ENCODE measurements at regions not wholly inside any gene's neighbourhood (a gene's known extent, or its start where the extent isn't known, plus 50 kb on each side); places are given as distances from the start of the nearest gene placed in this dataset.

DNA sequence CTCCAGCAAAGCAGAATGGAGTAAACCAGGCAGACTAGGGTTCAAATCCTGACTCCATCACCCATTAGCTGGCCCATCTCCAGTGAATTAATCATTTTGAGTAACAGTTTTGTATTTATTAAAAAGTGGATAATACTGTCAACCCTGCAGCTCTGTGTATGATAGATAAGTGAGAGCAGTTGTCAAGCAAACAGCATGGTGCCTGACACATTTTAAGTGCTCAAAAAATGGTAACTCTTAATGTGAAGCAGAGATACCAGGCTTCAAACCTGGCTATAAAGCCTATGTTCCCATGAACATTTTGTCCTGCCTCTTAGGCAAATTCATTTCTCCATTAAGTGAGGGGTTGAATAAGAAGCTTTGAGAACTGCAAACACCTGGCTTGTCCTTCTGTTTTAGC is 409.6 kb downstream of the TBC1D4 start:
- POLR2A ChIA-PET = no interaction called here
- H3K4me1 Mint-ChIP-seq = no peaks in the 10 kb centered on the region

DNA sequence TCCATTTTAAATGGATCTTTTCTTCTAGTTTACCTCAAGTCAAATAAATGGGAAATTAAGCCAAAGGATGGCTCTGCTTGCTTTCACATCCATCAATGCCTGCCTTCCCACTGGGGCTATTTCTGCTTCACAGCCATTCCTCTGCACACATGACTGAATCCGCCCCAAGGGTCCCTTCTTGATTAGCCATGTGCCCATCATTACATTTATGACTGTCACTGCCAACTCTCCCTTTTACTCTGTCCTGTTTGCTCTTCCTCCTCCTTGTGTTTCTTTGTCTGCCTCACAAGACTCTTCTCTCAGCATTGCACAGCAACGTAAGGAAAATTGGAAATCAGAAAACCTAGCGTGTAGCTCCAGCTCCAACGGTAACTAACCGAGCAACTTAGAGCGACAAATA is 410.2 kb downstream of the TBC1D4 start:
- CTCF ChIA-PET = interaction anchor here (0.6 kb wide), 1 partner anchor 114 kb away, joined by 3 read pairs; no protein-coding TSS in a partner anchor
- Mint-ChIP-seq H3K4me3 (no peak overlapping the region), H3K27ac (no peak overlapping the region), H3K36me3 (ENCODE audit: low read depth) (no peaks in the 10 kb centered on the region), H3K27me3 (peaks cover 5% of the 10 kb centered on the region), H3K9me3 (ENCODE audit: low read depth) (no peaks in the 10 kb centered on the region), H3K4me1 (no peaks in the 10 kb centered on the region)
- ATAC-seq (no peak), DNase-seq (no peak)
- POLR2A ChIA-PET = no interaction called here
- intact Hi-C loops (cut with DNase I, micrococcal nuclease) = no loop called here

More for the DNA sequence above, 409.6 kb downstream of the TBC1D4 start:
- H3K36me3 Mint-ChIP-seq (ENCODE audit: low read depth) = no peaks in the 10 kb centered on the region
- peaks cover 5% of the 10 kb centered on the region for H3K27me3 Mint-ChIP-seq
- DNase-seq (no peak), ATAC-seq (no peak)
- no peak overlapping the region for H3K4me3 Mint-ChIP-seq
- intact Hi-C loops (cut with DNase I, micrococcal nuclease) = no loop called here
- H3K9me3 Mint-ChIP-seq (ENCODE audit: low read depth) = no peaks in the 10 kb centered on the region
- no peak overlapping the region for H3K27ac Mint-ChIP-seq
- CTCF ChIA-PET = no interaction called here

DNA sequence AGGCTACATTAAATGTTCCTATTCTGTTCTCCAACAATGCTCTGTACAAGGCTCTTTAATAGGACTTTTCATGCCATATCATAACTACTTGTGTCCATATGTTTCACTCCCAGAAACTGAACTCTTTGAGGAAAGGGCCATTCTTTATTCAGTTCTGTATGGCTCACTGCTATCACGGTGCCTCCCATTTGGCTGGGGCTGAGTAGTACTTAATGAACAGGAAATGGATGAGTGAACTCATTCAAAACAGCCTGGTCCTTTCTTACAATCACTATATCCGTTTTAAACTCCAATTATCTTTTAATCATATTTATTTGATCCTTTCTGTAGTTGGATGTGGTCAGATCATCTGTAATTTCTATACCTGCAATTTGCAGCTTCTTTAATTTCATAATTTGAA is 410.6 kb downstream of the TBC1D4 start:
- CTCF ChIA-PET = interaction anchor here (0.6 kb wide), 1 partner anchor 114 kb away, joined by 3 read pairs; no protein-coding TSS in a partner anchor

DNA sequence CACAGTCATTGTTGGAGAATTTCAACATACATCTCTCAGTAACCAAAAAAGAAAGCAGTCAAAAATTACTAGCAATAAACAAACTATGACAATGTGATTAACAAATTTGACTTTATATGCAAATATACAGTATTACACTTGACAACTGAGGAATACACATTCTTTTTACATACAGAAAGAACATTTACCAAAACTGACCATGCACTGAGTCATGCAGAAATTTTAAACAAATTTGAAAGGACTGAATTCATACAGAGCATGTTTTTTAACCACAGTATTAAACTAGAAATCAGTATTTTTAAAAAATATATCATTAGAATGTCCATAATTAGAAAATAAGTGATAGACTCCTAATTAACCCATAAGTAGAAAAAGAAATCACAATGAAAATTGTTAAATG is 420.1 kb downstream of the TBC1D4 start:
- no peak for ATAC-seq
- no peaks in the 10 kb centered on the region for H3K4me1 Mint-ChIP-seq
- intact Hi-C loops (cut with DNase I, micrococcal nuclease) = loop anchor here in 1 of 2 experiments (2.0 kb wide), 1 partner anchor 21 kb away; no protein-coding TSS in a partner anchor
- no peak for DNase-seq
- no peaks in the 10 kb centered on the region for H3K36me3 Mint-ChIP-seq (ENCODE audit: low read depth)
- ChIA-PET CTCF (no interaction called here), POLR2A (no interaction called here)
- H3K9me3 Mint-ChIP-seq (ENCODE audit: low read depth) = peaks cover 2% of the 10 kb centered on the region
- H3K27me3 Mint-ChIP-seq = no peaks in the 10 kb centered on the region
- no peak overlapping the region for H3K27ac Mint-ChIP-seq
- H3K4me3 Mint-ChIP-seq = no peak overlapping the region

More for the DNA sequence above, 410.6 kb downstream of the TBC1D4 start:
- Mint-ChIP-seq H3K9me3 (ENCODE audit: low read depth) (no peaks in the 10 kb centered on the region), H3K27ac (no peak overlapping the region), H3K36me3 (ENCODE audit: low read depth) (no peaks in the 10 kb centered on the region), H3K4me3 (no peak overlapping the region), H3K27me3 (peaks cover 5% of the 10 kb centered on the region), H3K4me1 (no peaks in the 10 kb centered on the region)
- ATAC-seq (no peak), DNase-seq (no peak)
- intact Hi-C loops (cut with DNase I, micrococcal nuclease) = no loop called here
- POLR2A ChIA-PET = no interaction called here

DNA sequence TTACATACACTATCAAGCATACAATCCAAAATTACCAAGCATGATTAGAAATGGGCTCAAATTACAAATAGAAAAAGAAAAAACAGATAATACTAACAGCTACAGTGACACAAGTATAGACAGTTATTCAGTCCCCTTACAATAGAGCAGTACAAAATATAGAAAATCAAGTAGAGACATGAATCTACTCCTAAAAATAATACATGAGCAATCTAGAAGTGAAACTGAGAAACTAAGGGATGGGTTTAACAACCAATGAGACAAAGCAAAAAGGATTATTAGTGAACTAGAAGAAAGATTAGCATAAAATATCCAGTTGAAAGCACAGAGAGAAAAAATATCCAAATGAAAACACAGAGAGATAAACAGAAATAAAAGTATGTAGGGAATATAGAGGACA is 426.7 kb downstream of the TBC1D4 start:
- intact Hi-C loops (cut with DNase I, micrococcal nuclease) = no loop called here
- CTCF ChIA-PET = interaction anchor here (1.3 to 1.7 kb wide), 2 partner anchors 36 to 164 kb away, joined by 3 to 4 read pairs; no protein-coding TSS in a partner anchor
- POLR2A ChIA-PET = no interaction called here
- Mint-ChIP-seq H3K4me3 (no peak overlapping the region), H3K4me1 (no peaks in the 10 kb centered on the region), H3K9me3 (ENCODE audit: low read depth) (no peaks in the 10 kb centered on the region), H3K27ac (no peak overlapping the region), H3K27me3 (peaks cover 12% of the 10 kb centered on the region), H3K36me3 (ENCODE audit: low read depth) (no peaks in the 10 kb centered on the region)
- ATAC-seq = no peak
- no peak for DNase-seq

DNA sequence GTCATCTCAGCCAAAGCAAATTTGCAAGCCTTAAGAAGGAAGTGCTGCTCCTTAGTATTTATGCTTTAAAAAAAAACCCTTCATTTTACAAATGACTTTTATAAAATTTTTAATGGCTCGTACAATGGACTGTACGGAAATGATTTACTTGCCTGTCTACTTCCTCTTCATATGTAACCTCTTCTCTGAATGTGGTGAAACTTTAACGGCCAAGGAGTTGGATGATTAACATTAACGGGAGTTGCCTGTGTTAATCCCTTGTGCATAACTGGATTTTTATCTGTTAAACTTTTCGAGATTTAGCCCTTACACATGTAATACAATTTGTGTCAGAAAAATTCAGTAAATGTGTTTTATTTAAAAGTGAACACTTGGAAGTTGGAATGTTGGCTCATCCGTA is 429.4 kb downstream of the TBC1D4 start:
- Mint-ChIP-seq H3K27me3 (peaks cover 12% of the 10 kb centered on the region), H3K36me3 (ENCODE audit: low read depth) (no peaks in the 10 kb centered on the region), H3K9me3 (ENCODE audit: low read depth) (no peaks in the 10 kb centered on the region), H3K4me3 (no peak overlapping the region), H3K27ac (no peak overlapping the region), H3K4me1 (no peaks in the 10 kb centered on the region)
- POLR2A ChIA-PET = no interaction called here
- CTCF ChIA-PET = no interaction called here
- DNase-seq (no peak), ATAC-seq (no peak)
- intact Hi-C loops (cut with DNase I, micrococcal nuclease) = no loop called here

DNA sequence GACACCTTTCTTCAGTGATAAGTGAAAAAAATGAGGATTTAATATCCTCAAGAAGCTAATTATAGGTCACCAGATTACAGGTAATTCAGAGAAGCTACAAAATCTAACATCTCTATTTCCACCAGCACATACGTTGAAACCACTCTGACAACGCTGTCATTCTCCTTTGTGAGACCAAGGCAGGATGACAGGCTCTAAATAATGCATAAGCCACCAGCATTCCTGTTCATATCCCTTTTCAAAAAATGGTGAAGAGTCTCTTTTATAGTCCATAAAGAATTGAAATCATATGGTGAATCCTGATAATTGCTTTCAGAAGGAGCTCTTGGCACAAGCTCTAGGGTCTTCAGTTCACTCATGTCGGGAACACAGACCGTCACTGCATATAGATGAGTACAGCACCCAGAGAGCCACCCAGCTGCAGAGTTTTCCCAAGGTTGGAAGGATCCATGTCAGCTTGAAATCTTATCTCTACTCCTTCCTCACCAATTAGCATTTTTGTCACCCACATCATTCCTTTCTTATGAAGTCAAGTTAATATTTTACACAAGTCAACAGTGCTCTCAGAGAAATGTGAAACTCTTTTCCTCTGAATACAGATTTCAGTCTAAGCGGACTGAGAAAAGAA is 431.4 kb downstream of the TBC1D4 start:
- intact Hi-C loops (cut with DNase I, micrococcal nuclease) = no loop called here
- ATAC-seq (no peak), DNase-seq (no peak)
- Mint-ChIP-seq H3K4me3 (no peak overlapping the region), H3K27ac (no peak overlapping the region), H3K4me1 (no peaks in the 10 kb centered on the region), H3K36me3 (ENCODE audit: low read depth) (no peaks in the 10 kb centered on the region), H3K27me3 (peaks cover 12% of the 10 kb centered on the region), H3K9me3 (ENCODE audit: low read depth) (peaks cover 2% of the 10 kb centered on the region)
- CTCF ChIA-PET = no interaction called here
- POLR2A ChIA-PET = no interaction called here

DNA sequence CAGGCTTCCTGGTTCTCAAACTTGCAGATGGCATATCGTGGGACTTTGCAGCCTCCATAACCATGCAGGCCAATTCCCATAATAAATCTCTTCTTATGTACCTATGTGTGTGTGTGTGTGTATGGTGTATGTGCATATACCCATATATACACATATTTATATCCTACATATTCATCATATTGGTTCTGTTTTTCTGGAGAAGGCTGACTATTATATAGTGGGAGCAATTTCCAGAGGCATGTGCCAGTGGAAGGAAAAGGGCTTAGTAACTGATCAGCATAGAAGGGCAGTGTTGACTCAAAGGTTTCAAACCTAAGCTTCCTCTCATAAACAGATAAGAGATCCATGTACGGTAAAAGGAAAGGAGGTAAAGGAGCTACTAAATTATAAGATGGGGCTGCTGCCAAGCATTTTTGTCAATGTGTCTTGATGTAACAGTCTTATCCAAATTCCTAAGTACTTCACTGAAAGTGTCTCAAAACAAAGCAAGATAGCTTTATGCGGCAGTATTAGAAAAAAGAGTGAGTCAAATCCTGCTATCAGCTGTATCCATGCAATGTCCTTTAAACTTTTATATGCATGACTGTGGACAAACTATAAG is 432.1 kb downstream of the TBC1D4 start:
- Mint-ChIP-seq H3K36me3 (ENCODE audit: low read depth) (no peaks in the 10 kb centered on the region), H3K4me1 (no peaks in the 10 kb centered on the region), H3K27ac (no peak overlapping the region), H3K27me3 (peaks cover 6% of the 10 kb centered on the region), H3K9me3 (ENCODE audit: low read depth) (peaks cover 2% of the 10 kb centered on the region), H3K4me3 (no peak overlapping the region)
- POLR2A ChIA-PET = no interaction called here
- CTCF ChIA-PET = no interaction called here
- intact Hi-C loops (cut with DNase I, micrococcal nuclease) = no loop called here
- DNase-seq (no peak), ATAC-seq (no peak)

DNA sequence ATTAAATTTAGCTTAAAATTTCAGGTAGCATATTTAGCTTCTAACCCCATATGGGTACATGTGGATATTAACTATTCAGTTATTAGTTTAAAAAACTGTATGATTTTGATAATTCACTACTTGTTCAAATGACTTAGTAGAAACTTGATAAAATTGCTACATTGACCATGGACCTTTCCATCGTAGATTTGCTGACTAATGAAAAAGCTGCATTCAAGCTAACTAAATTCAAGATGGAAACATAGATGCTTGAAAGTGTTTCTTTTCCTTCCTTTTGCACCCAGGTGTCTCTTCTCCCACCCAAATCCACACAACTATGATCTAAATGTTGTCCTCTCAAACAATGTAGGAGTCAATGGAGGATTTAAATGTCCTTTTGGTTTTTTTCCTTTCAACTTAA is 439.2 kb downstream of the TBC1D4 start:
- ChIA-PET POLR2A (no interaction called here), CTCF (no interaction called here)
- DNase-seq = no peak
- Mint-ChIP-seq H3K9me3 (ENCODE audit: low read depth) (peaks cover 4% of the 10 kb centered on the region), H3K27me3 (peaks cover 2% of the 10 kb centered on the region), H3K36me3 (ENCODE audit: low read depth) (no peaks in the 10 kb centered on the region), H3K27ac (no peak overlapping the region), H3K4me1 (no peaks in the 10 kb centered on the region), H3K4me3 (no peak overlapping the region)
- intact Hi-C loops (cut with DNase I, micrococcal nuclease) = no loop called here
- no peak for ATAC-seq

DNA sequence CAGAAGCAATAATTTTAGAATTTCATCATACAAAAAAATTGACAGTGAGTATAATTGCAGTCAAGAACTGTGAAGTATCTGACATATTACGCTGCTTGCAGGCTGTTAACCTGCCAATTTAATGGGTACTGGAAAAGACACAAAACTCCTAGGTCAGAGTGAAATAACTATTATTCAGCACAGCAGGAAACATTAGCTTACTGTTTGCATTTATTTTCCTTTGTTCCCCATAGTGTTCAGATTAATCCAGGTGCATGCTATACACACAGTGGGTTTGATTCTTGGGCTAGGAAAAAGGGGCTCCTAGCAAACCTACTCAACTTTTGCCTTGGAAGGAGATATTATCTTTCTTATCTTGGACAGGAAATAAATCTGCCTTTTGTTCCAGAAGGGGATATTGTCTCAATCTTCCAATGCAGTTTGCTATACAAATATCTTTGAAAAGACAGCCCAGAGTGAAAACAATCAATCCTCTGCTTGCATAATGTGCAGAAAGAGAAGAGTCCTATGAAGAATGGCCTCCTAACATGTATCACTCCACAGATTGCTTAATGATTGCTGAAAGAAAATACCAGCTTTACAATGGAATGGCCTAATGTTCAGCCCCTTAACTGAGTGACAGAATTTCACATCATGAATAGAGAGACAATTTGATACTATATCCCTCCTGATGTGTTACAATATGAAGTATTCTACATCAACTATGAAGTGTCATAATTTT is 443.4 kb downstream of the TBC1D4 start:
- peaks cover 8% of the 10 kb centered on the region for H3K27me3 Mint-ChIP-seq
- no peaks in the 10 kb centered on the region for H3K4me1 Mint-ChIP-seq
- H3K4me3 Mint-ChIP-seq = no peak overlapping the region
- intact Hi-C loops (cut with DNase I, micrococcal nuclease) = no loop called here
- ChIA-PET CTCF (no interaction called here), POLR2A (no interaction called here)
- DNase-seq (no peak), ATAC-seq (no peak)
- no peak overlapping the region for H3K27ac Mint-ChIP-seq
- H3K36me3 Mint-ChIP-seq (ENCODE audit: low read depth) = peaks cover 2% of the 10 kb centered on the region
- H3K9me3 Mint-ChIP-seq (ENCODE audit: low read depth) = peaks cover 21% of the 10 kb centered on the region

DNA sequence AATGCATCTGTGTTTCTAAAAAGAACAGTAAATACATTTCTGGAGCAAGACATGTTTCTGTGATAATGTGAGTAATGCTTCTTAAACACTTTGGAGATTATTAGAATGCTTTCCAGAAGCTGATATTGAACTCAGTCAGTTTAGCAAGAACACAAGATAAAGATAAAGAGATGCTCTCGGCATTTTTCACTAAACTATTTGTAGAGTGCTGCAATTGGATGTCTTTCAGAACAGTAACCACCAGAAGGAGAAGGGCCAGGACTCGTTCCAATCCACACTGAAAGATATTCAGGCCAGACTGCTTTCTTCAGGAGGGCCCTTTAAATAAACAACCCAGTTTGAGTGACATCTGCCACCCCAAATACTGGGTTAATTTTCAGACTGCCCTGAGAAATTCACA is 456.0 kb downstream of the TBC1D4 start:
- ChIA-PET POLR2A (no interaction called here), CTCF (no interaction called here)
- H3K4me3 Mint-ChIP-seq = no peak overlapping the region
- no peak for DNase-seq
- no peak overlapping the region for H3K27ac Mint-ChIP-seq
- no peaks in the 10 kb centered on the region for H3K27me3 Mint-ChIP-seq
- H3K9me3 Mint-ChIP-seq (ENCODE audit: low read depth) = peaks cover 4% of the 10 kb centered on the region
- ATAC-seq = no peak
- no peaks in the 10 kb centered on the region for H3K36me3 Mint-ChIP-seq (ENCODE audit: low read depth)
- H3K4me1 Mint-ChIP-seq = no peaks in the 10 kb centered on the region
- intact Hi-C loops (cut with DNase I, micrococcal nuclease) = no loop called here

DNA sequence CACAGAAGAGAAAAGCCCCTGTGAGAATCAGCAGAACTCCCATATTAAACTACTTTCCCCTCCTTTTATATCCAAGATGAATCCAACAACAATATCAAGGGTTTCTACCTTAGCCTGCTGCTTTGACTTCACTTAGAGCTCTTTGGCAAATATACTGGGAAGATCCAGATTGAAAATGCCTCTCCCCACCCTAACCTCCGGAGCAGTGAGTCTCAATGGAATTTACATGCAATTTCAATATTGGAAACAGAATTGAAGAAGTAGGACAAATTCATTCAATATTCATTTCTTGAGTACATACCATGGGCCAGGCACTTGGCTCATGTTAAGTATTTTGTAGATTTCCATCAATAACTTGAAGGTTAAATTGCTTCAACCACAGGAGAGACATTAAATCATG is 457.4 kb downstream of the TBC1D4 start:
- ChIA-PET CTCF (no interaction called here), POLR2A (no interaction called here)
- Mint-ChIP-seq H3K36me3 (ENCODE audit: low read depth) (no peaks in the 10 kb centered on the region), H3K27me3 (no peaks in the 10 kb centered on the region), H3K4me3 (no peak overlapping the region), H3K27ac (no peak overlapping the region), H3K4me1 (no peaks in the 10 kb centered on the region), H3K9me3 (ENCODE audit: low read depth) (no peaks in the 10 kb centered on the region)
- no peak for DNase-seq
- intact Hi-C loops (cut with DNase I, micrococcal nuclease) = no loop called here
- ATAC-seq = no peak

Measured in activated CD4-positive, alpha-beta T cell treated with anti-CD3 and anti-CD28 coated beads for 36 hours (primary cell).